GM23338 (cell line): ENCODE measurements at regions not wholly inside any gene's neighbourhood (a gene's known extent, or its start where the extent isn't known, plus 50 kb on each side); places are given as distances from the start of the nearest gene placed in this dataset.
A peak's percentile ranks its signal among the peaks of the same experiment; 100 is the strongest.
"Not testable (repeated sequence)": the region's sequence is repeated elsewhere in the genome, so short reads cannot be mapped to it uniquely, and the experiment has no call there.

ENCODE experiments used
- EZH2 ChIP-seq: fragments of 200-600 bp; sonication (generic); IDR thresholded peaks from one replicate; pipeline ENCODE4 v1.8.0; 2017; ENCODE audit warnings: antibody characterized with exemption, mild to moderate bottlenecking, low read depth; ENCODE audit not compliant: unreplicated experiment
- EZH2phosphoT487 ChIP-seq: fragments of 200-600 bp; sonication (generic); IDR thresholded peaks from one replicate; pipeline ENCODE4 v1.8.1; 2018; ENCODE audit warnings: antibody characterized with exemption; ENCODE audit not compliant: unreplicated experiment
- POLR2AphosphoS5 ChIP-seq: IDR thresholded peaks from 2 replicates; pipeline ENCODE4 v1.6.1; 2016; ENCODE audit warnings: antibody characterized with exemption, low read depth
- STAT1 ChIP-seq: IDR thresholded peaks from one replicate; pipeline ENCODE4 v1.6.1; 2016; ENCODE audit warnings: antibody characterized with exemption; ENCODE audit not compliant: unreplicated experiment
- ZNF114 ChIP-seq: fragments of 250-450 bp; sonication (Bioruptor Pico); IDR thresholded peaks from 2 replicates; pipeline ENCODE4 v1.5.0; 2020; ENCODE audit warnings: mild to moderate bottlenecking, moderate library complexity
- TF ChIP-seq, protein P1 (sequence below), 2 experiments: fragments of 200-600 bp in 1 of 2; sonication (generic) in 1 of 2; conservative IDR thresholded peaks; 2 replicates each; pipeline versions ENCODE4 v1.5.1 to v1.6.1; 2016 to 2017; ENCODE audit warnings: antibody characterized with exemption in 2 of 2, low read depth in 2 of 2, mild to moderate bottlenecking in 2 of 2, moderate library complexity in 1 of 2

GRCh38 chr7:32788174-32788573, 103.4 kb downstream of the KBTBD2 start:
- TF ChIP-seq, protein P1, sequence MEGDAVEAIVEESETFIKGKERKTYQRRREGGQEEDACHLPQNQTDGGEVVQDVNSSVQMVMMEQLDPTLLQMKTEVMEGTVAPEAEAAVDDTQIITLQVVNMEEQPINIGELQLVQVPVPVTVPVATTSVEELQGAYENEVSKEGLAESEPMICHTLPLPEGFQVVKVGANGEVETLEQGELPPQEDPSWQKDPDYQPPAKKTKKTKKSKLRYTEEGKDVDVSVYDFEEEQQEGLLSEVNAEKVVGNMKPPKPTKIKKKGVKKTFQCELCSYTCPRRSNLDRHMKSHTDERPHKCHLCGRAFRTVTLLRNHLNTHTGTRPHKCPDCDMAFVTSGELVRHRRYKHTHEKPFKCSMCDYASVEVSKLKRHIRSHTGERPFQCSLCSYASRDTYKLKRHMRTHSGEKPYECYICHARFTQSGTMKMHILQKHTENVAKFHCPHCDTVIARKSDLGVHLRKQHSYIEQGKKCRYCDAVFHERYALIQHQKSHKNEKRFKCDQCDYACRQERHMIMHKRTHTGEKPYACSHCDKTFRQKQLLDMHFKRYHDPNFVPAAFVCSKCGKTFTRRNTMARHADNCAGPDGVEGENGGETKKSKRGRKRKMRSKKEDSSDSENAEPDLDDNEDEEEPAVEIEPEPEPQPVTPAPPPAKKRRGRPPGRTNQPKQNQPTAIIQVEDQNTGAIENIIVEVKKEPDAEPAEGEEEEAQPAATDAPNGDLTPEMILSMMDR (conservative IDR thresholded peaks at IDR 0.05; ENCODE audit: low read depth in 2 of 2) = peak in 1 of 2 experiments; percentile 24; a peak in 1 of 4 replicates
- TF ChIP-seq EZH2, ZNF114, EZH2phosphoT487, POLR2AphosphoS5, STAT1: not testable (repeated sequence)
